COR-L47 (cell line): ENCODE measurements at regions not wholly inside any gene's neighbourhood (a gene's known extent, or its start where the extent isn't known, plus 50 kb on each side); places are given as distances from the start of the nearest gene placed in this dataset.

Experiments used
- DNase-seq: peaks from one replicate; lab custom pipeline; 2025; lab: John Stamatoyannopoulos, UW

DNA sequence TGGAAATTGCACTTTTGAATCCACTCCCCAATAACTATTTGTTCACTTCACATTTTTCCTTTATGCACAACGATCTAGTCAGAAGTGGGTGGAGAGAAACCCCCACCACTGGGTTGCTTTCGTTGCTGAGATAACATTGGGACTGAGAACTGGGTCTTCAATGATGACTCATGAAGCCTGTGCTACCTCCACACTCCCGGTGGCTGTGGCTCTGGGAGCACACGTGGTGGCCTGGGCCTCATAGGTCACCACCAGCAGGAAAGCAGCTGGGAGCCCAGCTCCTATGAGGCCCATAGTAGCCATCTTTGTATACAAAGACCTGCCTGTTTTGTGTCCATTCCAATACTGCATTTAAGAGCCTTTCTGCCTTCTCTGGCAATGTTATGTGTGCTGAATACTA, 178.0 kb upstream of the SASH1 start:
- DNase-seq = no peak

DNA sequence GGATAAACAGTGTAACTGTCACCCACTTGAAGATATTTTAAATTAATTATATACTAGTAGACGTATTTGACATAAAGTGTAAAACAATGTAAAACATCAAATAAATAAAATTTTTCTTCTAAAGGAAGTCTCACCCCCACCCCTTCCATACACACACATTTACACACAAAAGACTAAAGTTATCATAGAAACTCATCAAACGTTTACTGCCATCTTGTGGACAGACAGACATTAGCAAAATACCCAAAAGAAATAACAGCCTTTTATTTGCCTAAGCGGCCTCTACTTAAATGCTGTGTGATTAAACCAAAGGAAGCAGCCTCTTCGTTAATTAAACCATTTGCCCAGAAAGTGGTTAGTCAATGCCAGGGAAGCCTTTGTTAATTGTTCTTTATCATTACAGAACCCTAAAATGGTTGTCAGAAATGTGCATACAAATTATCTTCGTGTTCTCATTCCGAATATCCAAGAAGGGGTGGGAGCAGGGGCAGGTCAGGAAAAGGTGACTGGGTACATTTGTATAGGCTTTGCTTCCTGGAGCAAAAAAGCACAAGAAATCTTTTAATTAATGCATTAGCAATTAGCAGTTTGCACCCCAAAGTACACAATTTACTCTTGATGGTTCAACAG, 176.2 kb upstream of the SASH1 start:
- peak; percentile 43 for DNase-seq

DNA sequence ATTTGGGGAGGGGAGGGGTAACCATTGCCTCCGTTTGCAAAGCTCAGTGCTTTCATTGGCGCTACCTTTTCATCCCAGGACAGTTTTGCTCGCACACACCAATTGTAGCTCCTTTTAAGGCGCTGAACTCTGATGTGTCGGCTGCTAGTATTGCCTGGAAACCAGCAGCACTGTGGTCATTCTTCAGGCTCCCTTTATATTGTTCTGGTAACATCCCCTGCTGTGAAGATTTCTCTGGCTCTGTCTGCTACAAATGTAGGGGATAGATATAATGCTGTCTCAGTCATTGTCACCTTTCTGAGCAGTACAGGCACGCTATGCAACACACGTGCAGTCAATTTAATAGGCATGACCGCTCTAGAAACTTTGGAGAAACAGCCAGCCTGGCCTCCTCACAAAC, 172.9 kb upstream of the SASH1 start:
- DNase-seq = no peak

DNA sequence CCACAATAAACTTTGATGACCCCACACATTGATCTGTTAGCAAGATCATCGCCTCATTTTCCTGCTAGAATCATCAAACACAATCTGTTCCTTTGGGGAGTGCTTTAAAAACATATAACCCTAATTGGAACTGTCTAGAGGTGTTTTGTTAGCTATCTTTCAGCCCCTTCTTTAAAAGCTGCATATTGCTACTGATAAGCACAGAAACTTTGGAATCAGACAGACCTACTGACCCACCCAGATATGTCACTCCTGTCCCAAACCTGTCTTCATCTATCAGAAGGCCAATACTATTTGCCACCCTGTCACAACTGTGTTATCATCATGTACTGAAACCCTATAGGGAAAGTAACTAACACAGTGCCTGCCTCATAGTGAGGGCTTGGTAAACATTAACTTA, 172.4 kb upstream of the SASH1 start:
- DNase-seq = no peak

DNA sequence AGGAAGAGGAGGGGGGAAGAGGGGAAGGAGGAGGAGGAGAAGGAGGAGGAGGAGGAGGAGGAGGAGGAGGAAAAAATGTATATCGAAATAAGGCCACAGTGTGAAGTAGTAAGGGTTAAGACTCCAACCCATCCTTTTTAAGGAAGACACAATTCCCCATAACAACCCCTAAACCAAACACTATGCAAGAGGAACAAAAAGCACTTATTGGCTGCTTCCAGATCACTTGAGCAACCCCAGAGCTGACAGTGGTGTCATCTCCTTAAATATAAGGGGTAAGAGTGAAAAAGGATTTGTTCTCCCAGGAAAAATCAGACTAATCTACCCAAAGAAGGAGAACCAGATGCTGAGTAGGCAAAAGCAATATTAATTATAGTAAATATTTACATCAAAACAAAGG, 169.1 kb upstream of the SASH1 start:
- DNase-seq = no peak

DNA sequence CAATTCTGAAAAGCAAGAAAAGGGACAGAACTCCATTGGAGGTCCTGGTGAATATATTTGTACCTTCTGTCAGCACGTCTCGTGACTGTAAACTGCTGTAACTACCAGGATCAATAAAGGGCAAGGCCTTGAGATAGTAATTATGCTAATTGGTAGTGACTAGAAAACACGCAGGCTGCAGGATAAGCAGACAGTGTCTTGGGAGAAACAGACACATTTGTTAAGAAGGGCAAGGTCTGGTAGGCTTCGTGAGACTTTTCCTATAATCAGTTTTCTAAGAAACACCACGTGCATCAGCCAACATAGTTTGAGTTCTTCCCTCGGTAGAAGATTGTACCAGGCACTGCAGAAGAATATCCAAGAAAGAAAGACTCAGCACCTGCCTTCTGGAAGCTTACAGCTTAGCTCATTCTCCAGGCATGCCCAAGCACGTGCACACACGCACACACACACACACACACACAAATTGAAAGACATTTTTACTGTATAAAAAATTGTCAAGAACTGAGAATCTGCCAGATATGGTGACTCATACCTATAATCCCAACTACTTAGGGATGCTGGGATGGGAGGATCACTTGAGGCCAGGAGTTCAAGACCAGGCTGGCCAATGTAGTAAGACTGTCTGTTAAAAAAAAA, 167.0 kb upstream of the SASH1 start:
- no peak for DNase-seq

DNA sequence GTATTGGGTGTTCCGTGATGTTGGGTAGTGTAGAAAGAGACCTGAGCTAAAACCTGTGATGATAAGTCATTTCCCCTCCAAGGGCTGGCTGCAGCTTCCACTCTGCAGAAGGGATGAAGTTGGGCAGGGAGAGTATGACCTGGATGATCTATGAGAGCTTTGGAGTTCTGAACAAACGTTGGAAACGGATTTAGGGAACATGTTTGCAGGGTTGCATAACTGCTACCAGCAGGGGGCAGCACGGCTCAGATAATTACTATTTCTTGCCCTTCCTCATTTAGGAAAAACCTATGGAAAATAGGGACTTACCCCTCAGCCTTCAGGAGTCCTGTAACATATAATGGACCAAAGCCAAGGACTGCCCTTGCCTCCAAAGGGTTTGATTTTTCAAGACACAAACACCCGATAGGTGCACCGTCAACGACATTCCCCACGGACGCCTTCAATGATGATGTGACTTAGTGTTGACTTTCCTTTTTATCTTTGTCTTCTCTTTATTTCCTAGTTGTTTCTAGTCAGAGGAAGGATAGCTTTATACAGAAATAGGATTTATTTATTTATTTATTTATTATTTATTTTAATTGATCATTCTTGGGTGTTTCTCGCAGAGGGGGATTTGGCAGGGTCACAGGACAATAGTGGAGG, 164.9 kb upstream of the SASH1 start:
- peak; percentile 26 for DNase-seq

DNA sequence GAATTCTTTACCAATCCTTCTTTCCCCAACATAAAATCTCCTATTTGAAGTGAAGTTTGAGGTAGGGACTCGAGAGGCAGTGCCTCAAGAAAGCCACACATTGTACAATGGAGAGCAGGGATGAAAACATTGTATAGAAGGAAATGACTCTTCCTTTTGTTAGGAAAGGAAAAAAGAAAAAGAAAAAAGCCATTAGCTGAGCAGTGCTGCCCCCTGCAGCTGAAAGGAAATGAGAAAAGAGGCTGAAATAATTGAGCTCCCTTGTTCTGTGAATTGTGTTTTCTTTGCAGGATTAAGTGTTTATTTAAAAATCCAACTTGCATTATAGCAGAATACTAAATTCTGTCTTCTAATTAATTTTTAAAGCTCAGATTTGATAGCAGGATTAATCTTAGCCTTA, 162.9 kb upstream of the SASH1 start:
- DNase-seq = no peak

DNA sequence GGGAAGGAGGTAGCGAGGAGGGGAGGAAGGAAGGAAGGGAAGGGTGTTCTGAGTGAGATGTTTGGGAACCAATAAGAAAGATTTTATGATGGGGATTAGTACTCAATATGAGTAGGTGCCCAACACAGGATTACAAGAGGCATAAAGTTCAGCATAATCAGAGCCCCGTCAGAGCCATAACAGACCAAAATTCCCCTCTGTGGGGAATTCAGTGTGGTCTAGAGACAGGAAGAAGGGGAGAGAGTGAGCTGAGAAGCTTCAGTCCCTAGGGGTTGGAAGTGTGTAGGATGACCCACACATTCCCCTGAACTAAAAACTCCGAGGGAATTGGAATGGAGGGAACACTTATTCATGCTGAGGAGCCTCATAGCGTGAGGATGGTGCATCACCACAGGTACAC, 160.3 kb upstream of the SASH1 start:
- no peak for DNase-seq

DNA sequence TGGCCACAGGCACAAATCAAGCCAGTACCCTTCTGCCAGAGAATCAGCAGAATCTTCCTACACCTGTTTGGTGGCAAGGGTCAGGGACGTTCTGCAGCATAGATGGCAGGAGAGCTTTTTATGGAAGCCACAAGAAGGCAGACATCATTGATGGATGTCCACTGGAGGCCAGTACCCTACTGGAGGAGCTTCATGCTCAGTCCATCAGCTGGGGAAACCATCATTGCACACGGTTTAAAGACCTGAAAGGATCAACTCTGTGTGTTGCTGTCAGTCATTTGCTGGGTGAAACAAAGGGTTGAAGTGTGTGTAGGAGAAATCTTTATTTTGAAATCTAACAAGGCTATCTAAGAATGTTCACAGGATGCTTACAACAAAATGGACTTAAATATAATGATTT, 158.9 kb upstream of the SASH1 start:
- DNase-seq = no peak

DNA sequence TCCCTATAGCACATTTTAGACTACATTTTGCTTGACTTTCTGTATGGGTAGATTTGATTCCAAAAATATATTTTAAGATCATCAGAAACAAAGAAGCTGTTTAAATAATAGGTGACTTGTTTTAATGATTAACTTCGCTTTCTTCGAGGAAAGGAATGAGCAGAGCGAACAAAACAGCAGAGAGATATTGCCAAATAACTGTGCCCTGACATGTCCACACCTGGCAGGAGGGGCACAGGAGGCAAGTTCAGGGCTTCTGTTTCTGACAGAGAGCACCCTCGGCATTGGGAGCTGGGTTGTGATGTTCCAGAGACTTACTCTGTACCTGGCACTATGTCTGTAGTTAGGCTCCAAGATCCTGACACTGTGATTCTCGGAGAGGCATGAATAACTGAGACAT, 155.7 kb upstream of the SASH1 start:
- DNase-seq = no peak

DNA sequence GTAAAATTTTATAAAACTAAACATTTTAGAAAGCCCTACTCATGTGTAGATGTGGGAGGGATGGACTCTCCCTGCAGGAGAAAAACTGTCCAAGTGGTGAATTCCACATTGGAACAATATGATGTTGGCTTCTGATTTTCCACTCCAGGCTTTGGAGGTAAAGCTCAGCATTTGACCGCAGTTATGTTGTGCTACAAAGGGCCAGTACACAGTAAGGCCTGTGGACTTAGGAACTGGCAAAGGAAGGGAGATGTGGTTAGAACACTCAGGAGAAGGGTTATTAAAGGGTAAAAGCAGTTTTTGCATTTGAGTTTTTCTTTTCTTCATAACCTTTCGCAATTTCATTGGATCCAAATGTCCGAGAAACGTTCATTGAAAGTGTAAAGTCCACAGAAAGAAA, 150.3 kb upstream of the SASH1 start:
- DNase-seq = no peak

DNA sequence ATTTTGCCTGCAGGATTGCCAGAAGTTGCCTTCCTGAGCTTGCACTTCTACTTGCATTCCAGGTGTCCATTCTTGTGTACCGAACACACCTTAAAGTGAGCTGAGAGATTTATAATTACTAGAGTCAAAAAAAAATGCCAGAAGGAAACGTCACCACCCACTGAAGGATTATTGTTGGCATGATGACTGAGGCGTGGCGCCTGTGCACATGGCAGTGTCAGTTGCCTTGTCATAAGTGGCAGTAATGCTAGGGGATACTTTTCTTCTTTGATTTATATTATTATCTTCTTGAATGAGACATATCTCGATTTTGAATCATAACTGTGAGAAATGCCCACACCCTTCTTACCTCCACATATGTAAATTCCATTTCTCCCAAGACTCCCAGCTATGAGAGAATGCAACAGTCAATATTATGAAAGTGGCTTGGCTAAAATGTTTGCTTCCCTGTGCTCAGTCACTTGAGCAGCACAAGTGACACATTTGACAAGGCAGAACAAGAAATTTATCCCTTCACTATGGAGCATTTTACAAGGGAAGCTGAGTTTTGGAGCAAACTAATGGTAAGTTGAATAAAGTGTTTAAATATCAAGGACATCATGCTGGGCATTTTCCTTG, 149.5 kb upstream of the SASH1 start:
- DNase-seq = no peak

DNA sequence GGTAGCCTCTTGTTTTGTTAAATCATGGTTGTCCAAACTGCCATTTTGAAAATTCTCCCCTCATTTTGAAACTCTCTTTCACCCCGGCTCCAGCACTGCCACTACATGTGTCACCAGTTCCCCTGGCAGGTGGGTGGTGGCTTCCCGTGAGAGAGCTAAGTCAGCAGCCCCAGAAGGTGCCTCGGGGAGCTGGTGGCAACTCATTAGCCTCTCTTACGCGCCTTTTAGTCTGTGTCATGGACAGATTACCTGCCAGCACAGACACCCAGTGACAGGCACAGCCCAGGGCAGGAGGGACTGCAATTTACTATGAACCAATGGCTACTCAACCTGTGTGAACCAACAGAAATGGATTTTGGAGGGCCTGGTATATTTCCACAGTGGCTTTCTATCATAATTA, 147.1 kb upstream of the SASH1 start:
- DNase-seq = no peak

DNA sequence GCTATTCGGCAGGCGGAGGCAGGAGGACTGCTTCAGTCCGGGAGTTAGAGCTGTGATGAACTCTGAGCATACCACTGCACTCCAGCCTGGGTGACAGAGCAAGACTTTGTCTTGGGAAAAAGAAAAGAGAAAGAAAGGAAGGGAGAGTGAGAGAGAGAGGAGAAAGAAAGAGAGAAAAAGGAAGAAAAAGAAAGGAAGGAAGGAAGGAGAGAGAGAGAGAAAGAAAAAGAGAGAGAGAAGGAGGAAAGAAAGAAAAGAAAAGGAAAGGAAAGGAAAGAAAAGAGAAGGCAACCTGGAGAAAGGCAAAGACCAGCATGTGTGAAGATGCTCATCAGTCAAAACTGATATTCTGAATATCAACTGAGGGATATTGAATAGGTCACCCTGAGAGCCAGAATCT, 143.1 kb upstream of the SASH1 start:
- DNase-seq = no peak

DNA sequence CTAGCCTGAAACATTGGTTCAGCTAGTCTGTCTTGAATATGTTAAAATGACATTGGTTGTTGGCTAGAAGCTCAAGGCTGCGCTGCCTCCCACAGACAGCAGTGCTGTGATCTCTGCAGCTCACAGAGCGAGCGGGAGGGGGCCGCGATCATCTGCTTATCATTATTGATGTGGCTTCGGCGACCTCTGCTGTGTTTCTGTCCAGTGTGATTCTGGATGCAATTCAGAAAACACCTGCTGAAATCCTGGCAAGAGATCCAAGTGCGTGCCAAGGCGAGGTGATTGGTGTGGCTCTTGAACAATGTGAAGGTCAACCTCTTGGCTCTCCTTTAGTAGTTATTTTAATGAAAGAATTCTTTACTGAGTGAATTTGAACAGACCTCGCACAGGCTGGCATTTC, 142.3 kb upstream of the SASH1 start:
- peak; percentile 7 for DNase-seq

DNA sequence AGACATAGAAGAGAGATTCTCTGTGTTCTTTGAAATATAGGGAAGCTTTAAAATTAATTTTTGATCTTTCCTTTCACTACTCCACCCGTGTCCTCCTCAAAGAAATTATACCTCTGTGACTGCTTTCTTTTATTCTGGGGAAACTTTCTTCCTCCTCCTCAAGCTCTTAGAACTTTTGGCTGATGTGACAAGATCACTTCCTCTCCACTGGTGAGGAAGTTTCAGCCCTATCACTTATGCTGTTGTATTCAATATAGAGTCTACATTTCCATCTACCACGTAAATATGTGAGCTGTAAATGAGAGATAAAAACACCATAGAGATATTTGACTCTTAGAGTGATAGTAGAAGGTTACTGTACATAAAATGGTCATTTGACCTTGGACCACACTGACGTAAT, 141.9 kb upstream of the SASH1 start:
- DNase-seq = no peak

DNA sequence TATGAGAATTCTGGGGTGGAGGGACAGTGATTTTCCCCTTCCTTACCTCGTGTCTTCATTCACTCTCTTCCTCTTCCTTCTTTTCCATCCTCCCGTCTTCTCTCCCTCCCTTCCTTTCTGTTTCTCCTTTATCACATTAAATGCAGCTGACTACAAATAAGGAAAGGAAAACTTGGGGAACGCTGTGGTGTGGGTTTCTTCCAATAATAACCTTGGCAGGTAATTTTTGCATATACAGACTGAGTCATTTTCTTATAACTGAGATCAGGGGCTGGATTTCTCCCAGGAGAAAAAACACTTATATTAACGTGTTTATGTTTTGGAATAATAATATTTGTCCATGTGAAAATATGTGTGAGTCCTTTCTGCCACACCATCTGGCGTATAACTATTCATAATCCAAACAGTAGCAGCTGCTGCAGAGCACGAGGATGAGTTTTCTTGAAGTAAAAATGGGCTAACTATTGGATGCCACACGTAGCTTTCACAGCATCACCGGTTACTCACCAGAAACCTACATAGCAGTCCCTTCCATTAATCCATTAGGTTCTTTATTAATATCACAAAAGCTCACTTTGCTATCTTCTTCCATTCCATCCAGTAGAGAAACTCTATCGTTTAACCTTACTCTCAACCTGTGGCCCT, 139.2 kb upstream of the SASH1 start:
- no peak for DNase-seq

DNA sequence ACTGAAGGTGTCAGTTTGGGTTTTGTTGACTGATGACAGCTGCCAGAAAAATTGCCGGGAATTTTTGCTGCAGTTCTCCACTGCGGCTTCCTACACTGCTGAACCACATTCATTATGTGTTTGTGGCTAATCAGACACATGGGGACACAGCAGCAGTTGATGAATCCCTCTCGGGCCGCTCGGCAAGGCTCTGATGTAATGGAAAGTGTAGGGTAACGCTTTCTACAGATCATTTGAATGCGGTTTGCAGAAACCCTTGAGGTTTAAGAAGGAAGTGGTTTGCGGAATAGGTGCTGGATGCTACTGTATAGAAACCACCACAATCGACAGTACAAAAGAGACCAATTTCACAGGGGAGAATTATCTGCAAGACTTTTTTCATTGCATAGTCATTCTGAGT, 138.7 kb upstream of the SASH1 start:
- no peak for DNase-seq

DNA sequence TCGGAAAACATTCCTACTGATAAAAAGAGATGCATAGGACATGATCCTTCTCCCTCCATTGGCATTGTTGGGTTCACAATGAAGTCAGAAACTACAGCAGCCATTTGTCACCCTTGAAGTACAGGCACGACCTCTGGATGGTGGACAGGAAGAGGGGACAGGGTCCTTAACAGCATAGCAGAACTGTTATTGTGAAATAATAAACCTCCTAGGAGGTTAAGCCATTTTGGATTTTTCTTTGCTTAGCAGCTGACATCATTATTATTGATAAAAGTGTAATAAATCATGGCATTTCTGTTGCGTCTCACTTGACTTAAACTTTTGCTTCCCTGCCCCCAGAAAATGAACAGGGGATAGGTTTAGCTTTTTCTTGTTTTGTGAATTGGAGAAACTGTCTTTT, 134.3 kb upstream of the SASH1 start:
- DNase-seq = no peak

DNA sequence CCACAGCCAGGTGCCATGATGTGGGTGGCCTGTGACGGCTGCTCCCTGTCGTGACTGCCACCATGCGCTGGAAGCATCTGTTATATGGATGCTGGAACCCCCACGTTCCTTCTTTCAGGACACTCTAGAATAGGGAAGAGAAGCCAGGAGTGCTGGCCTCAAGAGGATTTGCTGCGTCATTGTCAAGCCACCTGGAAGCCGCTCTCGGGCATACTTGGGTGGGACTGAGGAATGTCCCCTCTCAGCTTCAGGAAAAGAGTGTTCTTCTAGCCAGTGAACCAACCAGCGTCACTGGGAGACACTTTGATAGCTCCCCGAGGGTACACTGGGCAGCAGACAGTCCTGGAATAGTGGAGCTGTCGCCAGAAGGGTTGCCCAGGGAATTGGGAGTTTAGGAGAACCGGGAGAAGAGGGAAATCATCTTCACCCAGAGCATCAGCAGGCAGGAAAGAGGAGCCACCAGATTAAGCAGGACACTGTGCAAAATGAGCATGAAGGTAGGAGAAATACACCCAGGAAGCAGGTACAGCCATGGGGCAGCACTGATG, 130.8 kb upstream of the SASH1 start:
- DNase-seq = no peak

DNA sequence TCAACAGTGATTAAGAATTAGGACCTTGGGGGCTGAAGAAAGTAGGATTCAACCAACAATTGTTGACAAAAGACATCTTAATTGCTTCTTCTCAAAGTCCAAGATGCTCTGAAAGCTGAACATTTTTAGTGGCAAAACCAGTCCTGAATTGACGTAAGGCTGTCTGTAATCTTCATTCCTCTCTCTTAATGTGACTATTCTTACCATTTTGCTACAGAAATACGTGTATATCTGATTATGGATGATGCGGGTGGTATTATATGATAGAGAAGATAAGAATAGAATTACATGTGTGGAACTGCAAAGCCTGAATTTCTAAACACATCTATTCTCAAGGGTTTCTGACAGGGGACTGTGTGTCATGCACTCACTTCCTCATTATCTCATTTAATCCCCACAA, 130.3 kb upstream of the SASH1 start:
- DNase-seq = no peak

DNA sequence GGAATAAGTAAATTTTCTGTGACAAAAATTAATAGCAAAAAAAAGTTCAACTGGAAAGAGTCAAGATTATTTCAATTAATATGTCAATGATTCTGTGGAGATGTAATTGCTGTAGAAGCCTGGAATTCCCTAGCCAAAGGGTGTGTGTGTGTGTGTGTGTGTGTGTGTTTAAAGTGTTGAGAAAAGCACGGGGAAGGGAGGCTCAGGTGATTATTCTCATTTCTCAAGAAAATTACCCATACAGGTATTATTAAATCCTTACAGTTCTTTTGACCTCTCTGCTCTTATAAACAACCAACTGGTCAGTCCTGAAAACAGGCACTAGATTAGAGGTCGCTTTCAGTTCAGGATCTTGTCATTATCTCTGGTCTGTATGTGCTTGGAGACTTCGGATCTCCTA, 129.3 kb upstream of the SASH1 start:
- no peak for DNase-seq
